IPS-20b (cell line): ENCODE measurements at regions not wholly inside any gene's neighbourhood (a gene's known extent, or its start where the extent isn't known, plus 50 kb on each side); places are given as distances from the start of the nearest gene placed in this dataset.

Experiments
- H3K27ac ChIP-seq: one replicate; pipeline ENCODE4 v1.5.1; 2013; ENCODE audit warnings: low read length
- H3K27me3 ChIP-seq: 2 replicates; pipeline ENCODE4 v1.6.1; 2013; ENCODE audit warnings: mild to moderate bottlenecking, low read length, inconsistent platforms; ENCODE audit not compliant: insufficient read depth
- H3K36me3 ChIP-seq: 2 replicates; pipeline ENCODE4 v1.6.1; 2013; ENCODE audit warnings: low read depth, mild to moderate bottlenecking, inconsistent platforms, low read length, moderate library complexity; ENCODE audit not compliant: insufficient read depth
- H3K4me1 ChIP-seq: 2 replicates; pipeline ENCODE4 v1.6.1; 2013; ENCODE audit warnings: mild to moderate bottlenecking, control low read depth, inconsistent platforms, low read length, moderate library complexity; ENCODE audit not compliant: insufficient read depth
- H3K4me3 ChIP-seq: 2 replicates; pipeline ENCODE4 v1.5.1; 2013; ENCODE audit warnings: mild to moderate bottlenecking, low read length, inconsistent platforms
- H3K9ac ChIP-seq: 2 replicates; pipeline ENCODE4 v1.6.1; 2013; ENCODE audit warnings: low read depth, mild to moderate bottlenecking, inconsistent platforms, low read length, moderate library complexity
- H3K9me3 ChIP-seq: 2 replicates; pipeline ENCODE4 v1.6.1; 2013; ENCODE audit warnings: mild to moderate bottlenecking, low read depth, low read length, inconsistent platforms; ENCODE audit not compliant: insufficient read depth

DNA sequence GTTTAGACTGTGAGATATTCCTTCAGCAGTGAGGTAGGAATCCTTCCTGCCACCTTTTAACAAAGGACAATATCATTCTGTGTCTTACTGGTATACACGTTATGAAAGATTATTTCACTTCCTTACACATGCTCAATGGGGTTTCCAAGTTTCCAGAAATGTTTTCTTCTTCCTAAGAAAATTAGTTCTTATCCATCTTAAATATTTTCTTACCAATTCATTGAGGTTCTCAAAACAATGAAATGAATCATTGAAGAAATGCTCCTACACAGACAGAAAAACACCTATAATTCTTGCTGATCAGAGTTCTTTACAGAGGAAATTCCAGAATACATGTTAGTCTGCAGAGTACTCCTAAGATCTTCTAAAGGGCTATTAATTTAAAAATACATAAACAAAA lies 51.4 kb upstream of the SEC61G start:
- Histone ChIP-seq H3K4me1 (no peaks in the 10 kb centered on the region), H3K9me3 (peaks cover 3% of the 10 kb centered on the region; the same call in 1 of the 2 replicates), H3K36me3 (no peaks in the 10 kb centered on the region), H3K27ac (no peak overlapping the region), H3K9ac (no peak overlapping the region), H3K4me3 (no peak overlapping the region), H3K27me3 (no peaks in the 10 kb centered on the region)

DNA sequence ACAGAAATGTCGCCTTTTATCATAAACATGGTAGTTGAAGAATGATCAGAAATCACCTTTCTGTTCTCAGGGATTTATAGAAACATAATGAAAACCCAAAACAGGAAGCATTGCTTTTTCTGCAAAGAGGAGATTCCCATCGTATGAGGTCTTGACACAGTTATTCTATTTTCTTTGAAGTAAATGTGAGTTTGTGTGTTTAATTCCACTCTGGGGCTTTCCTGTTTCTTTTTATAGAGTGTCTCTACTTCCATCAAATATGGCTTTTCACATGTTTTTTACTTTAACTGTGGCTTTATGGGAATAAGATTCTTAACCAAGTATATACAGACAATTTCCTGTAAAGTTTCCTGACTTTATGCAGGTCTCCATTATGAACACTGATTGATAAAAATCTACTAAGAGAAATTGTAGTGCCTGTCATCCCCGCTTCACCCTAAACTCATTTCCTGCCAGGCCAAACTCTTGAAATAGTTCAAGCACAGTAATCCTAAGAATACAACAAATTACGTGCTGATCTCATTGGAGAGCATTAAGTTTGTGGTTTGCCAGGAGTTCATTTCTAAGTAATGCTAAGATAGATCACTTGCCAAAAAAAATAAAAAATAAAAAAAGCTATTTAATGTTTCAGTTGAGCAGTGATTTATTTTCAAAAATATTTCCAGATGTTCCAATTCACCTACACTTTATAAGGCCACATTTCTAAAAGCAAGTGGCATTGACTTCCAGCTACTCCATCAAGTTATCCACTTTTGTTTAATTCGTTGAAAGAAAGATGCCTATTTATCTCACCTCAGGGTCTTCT lies 52.2 kb upstream of the SEC61G start:
- no peaks in the 10 kb centered on the region for H3K4me1 ChIP-seq
- H3K9ac ChIP-seq, result no peak overlapping the region
- no peaks in the 10 kb centered on the region for H3K27me3 ChIP-seq
- H3K4me3 ChIP-seq, result no peak overlapping the region
- no peaks in the 10 kb centered on the region for H3K36me3 ChIP-seq
- peaks cover 3% of the 10 kb centered on the region; the same call in 1 of the 2 replicates for H3K9me3 ChIP-seq
- no peak overlapping the region for H3K27ac ChIP-seq

DNA sequence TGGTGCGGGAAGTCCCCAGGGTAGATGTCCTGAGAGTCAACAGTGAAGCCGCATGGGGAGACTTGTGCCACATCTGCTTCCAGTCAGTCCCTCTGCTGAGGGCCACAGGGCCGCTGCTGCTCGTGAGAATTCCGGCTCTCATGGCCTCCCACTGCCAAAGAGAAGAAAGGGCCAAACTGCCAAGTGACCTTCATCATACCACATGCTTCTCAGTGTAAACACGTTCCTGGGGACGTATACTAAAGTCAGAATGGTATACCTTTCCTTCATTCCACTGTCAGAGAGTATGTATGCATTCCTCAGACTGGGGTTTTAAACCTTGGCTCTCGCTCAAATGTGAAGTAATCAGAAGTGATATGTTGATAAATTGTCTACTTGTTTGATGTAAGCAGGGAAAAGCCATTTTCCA lies 52.8 kb upstream of the SEC61G start:
- Histone ChIP-seq H3K4me1 (no peaks in the 10 kb centered on the region), H3K4me3 (no peak overlapping the region), H3K27me3 (no peaks in the 10 kb centered on the region), H3K9ac (no peak overlapping the region), H3K9me3 (peaks cover 3% of the 10 kb centered on the region; the same call in 1 of the 2 replicates), H3K36me3 (no peaks in the 10 kb centered on the region), H3K27ac (no peak overlapping the region)

DNA sequence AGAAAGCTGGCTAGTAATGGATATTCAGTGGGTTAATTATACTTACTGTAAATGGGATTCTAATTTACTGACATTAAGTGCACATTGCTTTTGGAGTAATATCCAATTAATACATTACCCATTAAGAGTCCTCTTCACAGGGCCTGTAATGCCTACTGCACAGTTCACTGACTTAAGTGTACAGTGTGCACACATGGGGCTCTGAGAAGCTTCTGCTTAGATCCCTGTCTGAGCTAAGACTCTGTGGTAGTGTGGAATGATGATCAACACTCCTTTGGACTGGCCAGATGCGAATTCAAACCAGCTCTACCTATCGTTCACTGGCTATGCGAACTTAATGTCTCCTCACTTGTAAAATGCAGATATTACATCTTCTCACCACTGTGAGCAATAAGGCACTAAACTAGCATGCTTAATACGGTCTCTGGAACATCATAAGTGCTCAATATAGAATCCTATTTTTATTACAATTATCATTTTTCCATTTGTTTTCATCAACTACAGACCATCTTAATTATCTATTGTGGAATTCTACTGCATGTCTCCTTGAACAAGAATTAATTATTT lies 53.8 kb upstream of the SEC61G start:
- H3K4me3 ChIP-seq, result no peak overlapping the region
- H3K27ac ChIP-seq, result no peak overlapping the region
- no peaks in the 10 kb centered on the region for H3K4me1 ChIP-seq
- H3K9ac ChIP-seq, result no peak overlapping the region
- H3K9me3 ChIP-seq, result peaks cover 3% of the 10 kb centered on the region; the same call in 1 of the 2 replicates
- H3K36me3 ChIP-seq, result no peaks in the 10 kb centered on the region
- H3K27me3 ChIP-seq, result no peaks in the 10 kb centered on the region

DNA sequence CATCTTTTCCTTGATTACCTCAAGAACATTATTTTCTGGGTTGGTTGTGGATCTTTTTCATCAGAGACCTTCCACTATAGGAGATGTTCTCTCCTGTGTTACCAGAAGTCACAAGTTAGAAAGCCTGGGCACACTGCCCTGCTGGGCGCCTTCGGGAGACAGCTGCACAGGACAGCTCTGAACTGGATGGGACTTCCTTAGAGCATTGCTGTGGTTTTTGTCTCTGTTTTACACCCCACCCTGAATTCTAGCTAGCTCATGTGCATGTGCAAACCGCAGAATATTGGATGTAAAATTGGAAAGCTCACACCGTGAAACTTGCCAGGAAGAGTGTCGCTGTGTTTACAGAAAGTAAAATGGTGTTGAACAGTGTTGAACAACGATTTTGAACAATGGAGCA lies 54.4 kb upstream of the SEC61G start:
- H3K9me3 ChIP-seq, result peaks cover 3% of the 10 kb centered on the region; the same call in 1 of the 2 replicates
- no peaks in the 10 kb centered on the region for H3K4me1 ChIP-seq
- no peak overlapping the region for H3K9ac ChIP-seq
- H3K27ac ChIP-seq, result no peak overlapping the region
- no peak overlapping the region for H3K4me3 ChIP-seq
- H3K36me3 ChIP-seq, result no peaks in the 10 kb centered on the region
- no peaks in the 10 kb centered on the region for H3K27me3 ChIP-seq

DNA sequence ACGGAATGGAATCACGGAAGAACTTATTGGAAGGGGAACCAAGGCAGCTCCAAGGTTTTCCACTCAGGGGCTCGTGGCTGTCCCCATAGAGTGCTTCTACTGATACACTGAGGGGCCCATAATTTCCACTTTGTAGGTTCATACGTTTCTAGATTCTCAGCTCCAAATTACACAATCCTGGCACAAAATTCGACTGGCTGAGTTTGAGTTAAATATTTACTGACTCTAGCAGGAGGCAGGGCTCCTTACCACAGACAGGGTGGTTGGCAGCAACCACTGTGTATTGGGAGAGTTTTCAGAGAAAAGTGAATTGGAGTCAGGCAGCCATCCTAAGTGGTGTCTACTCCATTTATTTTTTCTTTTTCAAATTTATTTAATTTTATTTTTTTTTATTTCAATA lies 55.4 kb upstream of the SEC61G start:
- Histone ChIP-seq H3K36me3 (no peaks in the 10 kb centered on the region), H3K9ac (no peak overlapping the region), H3K4me3 (no peak overlapping the region), H3K27ac (no peak overlapping the region), H3K27me3 (no peaks in the 10 kb centered on the region), H3K4me1 (no peaks in the 10 kb centered on the region), H3K9me3 (no peaks in the 10 kb centered on the region)

DNA sequence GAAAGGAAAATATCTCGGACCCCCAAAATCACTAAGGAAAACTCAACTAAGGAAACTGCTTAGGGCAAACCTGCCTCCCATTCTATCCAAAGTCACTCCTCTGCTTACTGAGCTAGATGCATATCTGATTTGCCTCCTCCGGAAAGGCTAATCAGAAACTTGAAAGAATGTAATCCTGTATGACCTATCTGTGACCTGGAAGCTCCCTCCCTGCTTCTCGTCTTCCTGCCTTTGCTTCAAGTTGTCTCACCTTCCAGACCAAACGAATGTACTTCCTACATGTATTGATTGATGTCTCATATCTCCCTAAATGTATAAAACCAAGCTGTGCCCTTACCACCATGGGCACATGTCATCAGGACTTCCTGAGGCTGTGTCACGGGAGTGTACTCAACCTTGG lies 58.1 kb upstream of the SEC61G start:
- Histone ChIP-seq H3K4me1 (no peaks in the 10 kb centered on the region), H3K9me3 (no peaks in the 10 kb centered on the region), H3K36me3 (no peaks in the 10 kb centered on the region), H3K9ac (no peak overlapping the region), H3K27ac (no peak overlapping the region), H3K4me3 (no peak overlapping the region), H3K27me3 (no peaks in the 10 kb centered on the region)

DNA sequence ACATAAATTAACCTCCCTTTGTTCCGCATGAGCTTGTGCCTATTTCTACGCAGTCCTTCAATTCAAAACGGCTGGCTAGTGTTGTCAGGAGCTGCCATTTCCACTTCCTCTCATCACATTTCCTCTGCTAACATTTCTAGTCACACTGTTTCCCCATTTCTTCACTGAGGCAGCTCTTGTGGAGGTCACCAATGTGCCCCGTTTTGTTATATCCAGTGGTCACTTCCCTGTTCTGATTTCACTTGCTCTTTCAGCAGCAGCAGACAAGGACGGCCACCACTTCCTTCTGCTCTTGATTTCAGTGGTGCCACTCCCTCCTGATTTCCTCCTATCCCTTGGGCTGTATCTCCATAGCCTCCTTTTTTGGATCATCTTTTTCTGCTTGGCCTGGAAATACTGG lies 64.8 kb upstream of the SEC61G start:
- no peak overlapping the region for H3K4me3 ChIP-seq
- no peaks in the 10 kb centered on the region for H3K4me1 ChIP-seq
- no peaks in the 10 kb centered on the region for H3K36me3 ChIP-seq
- H3K27ac ChIP-seq, result no peak overlapping the region
- H3K9me3 ChIP-seq, result no peaks in the 10 kb centered on the region; the same call in 1 of the 2 replicates
- H3K27me3 ChIP-seq, result no peaks in the 10 kb centered on the region
- H3K9ac ChIP-seq, result no peak overlapping the region

DNA sequence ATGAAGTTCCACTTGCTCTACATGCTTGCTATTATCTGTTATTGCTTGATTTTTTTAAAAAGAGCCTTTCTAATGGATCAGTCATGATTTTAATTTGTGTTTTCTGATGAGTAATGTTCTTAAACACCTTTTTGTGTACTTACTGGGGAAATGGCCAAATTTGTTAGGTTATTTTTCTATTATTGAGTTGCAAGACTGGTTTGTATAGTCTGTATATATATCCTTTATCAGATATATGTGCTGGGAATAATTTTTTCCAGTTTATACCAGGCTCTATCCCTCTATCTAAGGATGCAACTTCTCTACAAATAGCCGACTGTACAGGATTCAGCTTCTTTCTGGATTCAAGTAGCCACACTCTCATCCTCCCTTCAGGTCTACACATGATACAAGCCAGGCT lies 65.6 kb upstream of the SEC61G start:
- no peaks in the 10 kb centered on the region for H3K36me3 ChIP-seq
- H3K9me3 ChIP-seq, result no peaks in the 10 kb centered on the region; the same call in 1 of the 2 replicates
- H3K9ac ChIP-seq, result no peak overlapping the region
- H3K27me3 ChIP-seq, result no peaks in the 10 kb centered on the region
- H3K4me1 ChIP-seq, result no peaks in the 10 kb centered on the region
- no peak overlapping the region for H3K4me3 ChIP-seq
- no peak overlapping the region for H3K27ac ChIP-seq

DNA sequence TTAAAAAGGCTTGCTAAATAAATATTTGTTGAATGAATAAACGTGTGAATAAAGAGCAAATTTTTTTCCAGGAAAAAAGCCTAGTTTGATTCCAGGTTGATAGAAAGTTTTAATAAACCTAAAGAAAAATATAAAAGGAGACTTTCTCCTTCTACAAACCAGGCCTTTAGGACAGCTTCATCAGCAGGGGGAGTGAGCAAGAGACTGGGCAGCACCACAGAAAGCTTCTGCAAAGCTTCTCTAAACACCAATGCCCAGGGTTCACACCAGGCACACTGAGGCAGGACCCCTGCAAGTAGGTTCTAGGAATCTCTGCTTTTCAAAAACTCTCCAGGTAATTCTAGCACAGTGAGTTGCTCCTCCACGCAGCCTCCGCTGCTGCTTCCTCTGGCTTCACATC lies 66.4 kb upstream of the SEC61G start:
- H3K4me1 ChIP-seq, result no peaks in the 10 kb centered on the region
- H3K36me3 ChIP-seq, result no peaks in the 10 kb centered on the region
- no peaks in the 10 kb centered on the region; the same call in 1 of the 2 replicates for H3K9me3 ChIP-seq
- no peaks in the 10 kb centered on the region for H3K27me3 ChIP-seq
- no peak overlapping the region for H3K27ac ChIP-seq
- no peak overlapping the region for H3K9ac ChIP-seq
- no peak overlapping the region for H3K4me3 ChIP-seq

DNA sequence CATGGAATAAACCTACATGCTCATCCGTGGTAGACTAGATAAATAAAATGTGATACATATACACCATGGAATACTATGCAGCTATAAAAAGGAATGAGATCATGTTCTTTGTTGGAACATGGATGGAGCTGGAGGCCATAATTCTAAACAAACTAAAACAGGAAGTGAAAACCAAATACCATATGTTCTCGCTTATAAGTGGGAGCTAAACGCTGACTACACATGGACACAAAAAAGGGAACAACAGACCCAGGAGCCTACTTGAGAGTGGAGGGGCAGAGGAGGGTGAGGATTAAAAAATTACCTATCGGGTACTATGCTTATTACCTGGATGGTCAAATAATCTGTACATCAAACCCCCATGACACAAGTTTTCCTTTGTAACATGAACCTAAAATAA lies 68.7 kb upstream of the SEC61G start:
- no peaks in the 10 kb centered on the region for H3K4me1 ChIP-seq
- no peaks in the 10 kb centered on the region; the same call in 1 of the 2 replicates for H3K9me3 ChIP-seq
- H3K36me3 ChIP-seq, result no peaks in the 10 kb centered on the region
- H3K9ac ChIP-seq, result no peak overlapping the region
- no peak overlapping the region for H3K27ac ChIP-seq
- no peaks in the 10 kb centered on the region for H3K27me3 ChIP-seq
- no peak overlapping the region for H3K4me3 ChIP-seq

DNA sequence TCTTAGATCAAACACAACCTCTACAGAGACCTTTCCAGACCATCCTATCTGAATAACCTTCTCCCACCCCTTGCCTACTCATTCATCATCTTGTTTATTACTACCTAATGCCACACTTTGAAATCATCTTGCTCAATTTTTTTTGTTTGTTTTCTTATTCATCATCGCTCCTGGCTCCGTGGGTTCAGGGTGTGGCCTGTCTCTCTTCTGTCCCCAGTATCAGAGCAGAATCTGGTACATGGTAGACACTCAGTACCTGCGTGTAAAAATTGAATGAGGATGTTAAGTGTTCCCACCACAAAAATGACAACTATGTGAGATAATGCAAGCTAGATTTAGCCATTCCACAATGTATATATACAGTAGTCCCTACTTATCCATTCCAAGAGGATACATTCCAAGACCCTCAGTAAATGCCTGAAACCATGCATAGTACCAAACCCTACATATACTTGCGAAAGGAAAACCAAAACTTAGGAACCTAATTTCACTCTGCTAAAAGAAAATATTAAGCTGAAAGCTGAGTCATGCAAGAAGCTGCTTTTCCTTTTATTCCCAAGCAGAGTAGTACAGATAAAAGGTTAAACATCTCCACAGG lies 72.1 kb upstream of the SEC61G start:
- H3K27ac ChIP-seq, result no peak overlapping the region
- no peaks in the 10 kb centered on the region for H3K36me3 ChIP-seq
- H3K27me3 ChIP-seq, result no peaks in the 10 kb centered on the region
- no peak overlapping the region for H3K4me3 ChIP-seq
- no peak overlapping the region for H3K9ac ChIP-seq
- H3K9me3 ChIP-seq, result no peaks in the 10 kb centered on the region; the same call in 1 of the 2 replicates
- H3K4me1 ChIP-seq, result no peaks in the 10 kb centered on the region
